ENCODE measurements at regions not wholly inside any gene's neighbourhood (a gene's known extent, or its start where the extent isn't known, plus 50 kb on each side); places are given as distances from the start of the nearest gene placed in this dataset.
"Not testable (repeated sequence)": the region's sequence is repeated elsewhere in the genome, so short reads cannot be mapped to it uniquely, and the experiment has no call there.

- Mint-ChIP-seq H3K9me3 (peaks cover 12% of the 10 kb centered on the region), H3K4me1 (ENCODE audit: low read depth) (no peaks in the 10 kb centered on the region), H3K4me3 (no peak overlapping the region), H3K27ac (no peak overlapping the region), H3K36me3 (ENCODE audit: low read depth) (no peaks in the 10 kb centered on the region), H3K27me3 (ENCODE audit: low read depth) (no peaks in the 10 kb centered on the region)
Measured at GRCh38 chr7:52779004-52779403, 256.4 kb upstream of the POM121L12 start.

- H3K27me3 Mint-ChIP-seq (ENCODE audit: low read depth) = no peaks in the 10 kb centered on the region
- peaks cover 13% of the 10 kb centered on the region for H3K9me3 Mint-ChIP-seq
- H3K4me3 Mint-ChIP-seq = no peak overlapping the region
- H3K4me1 Mint-ChIP-seq (ENCODE audit: low read depth) = no peaks in the 10 kb centered on the region
- H3K27ac Mint-ChIP-seq = no peak overlapping the region
- no peaks in the 10 kb centered on the region for H3K36me3 Mint-ChIP-seq (ENCODE audit: low read depth)
Measured at GRCh38 chr7:52777051-52777822, 258.2 kb upstream of the POM121L12 start.

- no peak overlapping the region for H3K4me3 Mint-ChIP-seq
- no peaks in the 10 kb centered on the region for H3K27me3 Mint-ChIP-seq (ENCODE audit: low read depth)
- H3K27ac Mint-ChIP-seq = no peak overlapping the region
- H3K4me1 Mint-ChIP-seq (ENCODE audit: low read depth) = no peaks in the 10 kb centered on the region
- H3K9me3 Mint-ChIP-seq = peaks cover 13% of the 10 kb centered on the region
- no peaks in the 10 kb centered on the region for H3K36me3 Mint-ChIP-seq (ENCODE audit: low read depth)
Measured at GRCh38 chr7:52775876-52776275, 259.6 kb upstream of the POM121L12 start.

GRCh38 chr7:52771177-52771576 is 264.3 kb upstream of the POM121L12 start:
- no peaks in the 10 kb centered on the region for H3K4me1 Mint-ChIP-seq (ENCODE audit: low read depth)
- H3K36me3 Mint-ChIP-seq (ENCODE audit: low read depth) = no peaks in the 10 kb centered on the region
- H3K4me3 Mint-ChIP-seq = no peak overlapping the region
- H3K27ac Mint-ChIP-seq = no peak overlapping the region
- no peaks in the 10 kb centered on the region for H3K27me3 Mint-ChIP-seq (ENCODE audit: low read depth)
- peaks cover 15% of the 10 kb centered on the region for H3K9me3 Mint-ChIP-seq

- H3K27me3 Mint-ChIP-seq (ENCODE audit: low read depth) = no peaks in the 10 kb centered on the region
- H3K9me3 Mint-ChIP-seq = peaks cover 11% of the 10 kb centered on the region
- H3K4me3 Mint-ChIP-seq = no peak overlapping the region
- H3K4me1 Mint-ChIP-seq (ENCODE audit: low read depth) = no peaks in the 10 kb centered on the region
- H3K27ac Mint-ChIP-seq = no peak overlapping the region
- H3K36me3 Mint-ChIP-seq (ENCODE audit: low read depth) = no peaks in the 10 kb centered on the region
Measured at GRCh38 chr7:52764492-52765169, 270.8 kb upstream of the POM121L12 start.

- Mint-ChIP-seq H3K4me1 (ENCODE audit: low read depth) (no peaks in the 10 kb centered on the region), H3K4me3 (no peak overlapping the region), H3K36me3 (ENCODE audit: low read depth) (no peaks in the 10 kb centered on the region), H3K9me3 (peaks cover 10% of the 10 kb centered on the region), H3K27me3 (ENCODE audit: low read depth) (no peaks in the 10 kb centered on the region), H3K27ac (no peak overlapping the region)
Measured at GRCh38 chr7:52758356-52758755, 277.1 kb upstream of the POM121L12 start.

- no peak overlapping the region for H3K4me3 Mint-ChIP-seq
Measured at GRCh38 chr7:52753855-52754254, 281.6 kb upstream of the POM121L12 start.

GRCh38 chr7:52752891-52753290 is 282.5 kb upstream of the POM121L12 start:
- no peaks in the 10 kb centered on the region for H3K4me1 Mint-ChIP-seq (ENCODE audit: low read depth)
- H3K27me3 Mint-ChIP-seq (ENCODE audit: low read depth) = no peaks in the 10 kb centered on the region
- H3K9me3 Mint-ChIP-seq = peaks cover 7% of the 10 kb centered on the region
- no peak overlapping the region for H3K4me3 Mint-ChIP-seq
- H3K27ac Mint-ChIP-seq = no peak overlapping the region
- H3K36me3 Mint-ChIP-seq (ENCODE audit: low read depth) = no peaks in the 10 kb centered on the region

More at GRCh38 chr7:52753855-52754254, 281.6 kb upstream of the POM121L12 start:
- Mint-ChIP-seq H3K27ac (no peak overlapping the region), H3K9me3 (peaks cover 7% of the 10 kb centered on the region), H3K4me1 (ENCODE audit: low read depth) (no peaks in the 10 kb centered on the region), H3K27me3 (ENCODE audit: low read depth) (no peaks in the 10 kb centered on the region), H3K36me3 (ENCODE audit: low read depth) (no peaks in the 10 kb centered on the region)

- no peaks in the 10 kb centered on the region for H3K27me3 Mint-ChIP-seq (ENCODE audit: low read depth)
- peaks cover 15% of the 10 kb centered on the region for H3K9me3 Mint-ChIP-seq
- no peaks in the 10 kb centered on the region for H3K36me3 Mint-ChIP-seq (ENCODE audit: low read depth)
- H3K4me1 Mint-ChIP-seq (ENCODE audit: low read depth) = no peaks in the 10 kb centered on the region
- no peak overlapping the region for H3K4me3 Mint-ChIP-seq
- H3K27ac Mint-ChIP-seq = no peak overlapping the region
Measured at GRCh38 chr7:52749880-52750279, 285.6 kb upstream of the POM121L12 start.

- Mint-ChIP-seq H3K27me3 (ENCODE audit: low read depth) (no peaks in the 10 kb centered on the region), H3K4me1 (ENCODE audit: low read depth) (no peaks in the 10 kb centered on the region), H3K36me3 (ENCODE audit: low read depth) (no peaks in the 10 kb centered on the region), H3K9me3 (peaks cover 23% of the 10 kb centered on the region), H3K4me3 (no peak overlapping the region), H3K27ac (no peak overlapping the region)
Measured at GRCh38 chr7:52747817-52748216, 287.6 kb upstream of the POM121L12 start.

GRCh38 chr7:52741670-52742290 is 293.7 kb upstream of the POM121L12 start:
- Mint-ChIP-seq H3K27ac (no peak overlapping the region), H3K36me3 (ENCODE audit: low read depth) (no peaks in the 10 kb centered on the region), H3K9me3 (peaks cover 20% of the 10 kb centered on the region), H3K27me3 (ENCODE audit: low read depth) (no peaks in the 10 kb centered on the region), H3K4me3 (no peak overlapping the region), H3K4me1 (ENCODE audit: low read depth) (no peaks in the 10 kb centered on the region)

- no peaks in the 10 kb centered on the region for H3K4me1 Mint-ChIP-seq (ENCODE audit: low read depth)
- H3K4me3 Mint-ChIP-seq = no peak overlapping the region
- peaks cover 24% of the 10 kb centered on the region for H3K9me3 Mint-ChIP-seq
- H3K36me3 Mint-ChIP-seq (ENCODE audit: low read depth) = no peaks in the 10 kb centered on the region
- no peak overlapping the region for H3K27ac Mint-ChIP-seq
- no peaks in the 10 kb centered on the region for H3K27me3 Mint-ChIP-seq (ENCODE audit: low read depth)
Measured at GRCh38 chr7:52735656-52736055, 299.8 kb upstream of the POM121L12 start.

GRCh38 chr7:52728683-52729082 is 306.8 kb upstream of the POM121L12 start:
- H3K36me3 Mint-ChIP-seq (ENCODE audit: low read depth); H3K4me3 Mint-ChIP-seq; H3K4me1 Mint-ChIP-seq (ENCODE audit: low read depth): not testable (repeated sequence)

GRCh38 chr7:52727632-52728031 is 307.8 kb upstream of the POM121L12 start:
- Mint-ChIP-seq H3K27me3 (ENCODE audit: low read depth) (no peaks in the 10 kb centered on the region), H3K4me3 (no peak overlapping the region), H3K9me3 (peaks cover 42% of the 10 kb centered on the region), H3K36me3 (ENCODE audit: low read depth) (no peaks in the 10 kb centered on the region), H3K27ac (no peak overlapping the region), H3K4me1 (ENCODE audit: low read depth) (no peaks in the 10 kb centered on the region)

More at GRCh38 chr7:52728683-52729082, 306.8 kb upstream of the POM121L12 start:
- not testable (repeated sequence) for H3K27me3 Mint-ChIP-seq (ENCODE audit: low read depth); H3K27ac Mint-ChIP-seq
- H3K9me3 Mint-ChIP-seq = peaks cover 42% of the 10 kb centered on the region

GRCh38 chr7:52726986-52727385 is 308.4 kb upstream of the POM121L12 start:
- H3K9me3 Mint-ChIP-seq = peaks cover 41% of the 10 kb centered on the region
- H3K36me3 Mint-ChIP-seq (ENCODE audit: low read depth) = no peaks in the 10 kb centered on the region
- no peaks in the 10 kb centered on the region for H3K4me1 Mint-ChIP-seq (ENCODE audit: low read depth)
- H3K4me3 Mint-ChIP-seq = no peak overlapping the region
- no peaks in the 10 kb centered on the region for H3K27me3 Mint-ChIP-seq (ENCODE audit: low read depth)
- no peak overlapping the region for H3K27ac Mint-ChIP-seq

All from T-helper 1 cell treated with Interleukin-12 subunit alpha and Interleukin-12 subunit beta and Interleukin-4 antibody, amounts not matched to agents 30 μg/mL and 1 μg/mL, for 36 hours (primary cell).